H1 (cell line): ENCODE measurements at regions not wholly inside any gene's neighbourhood (a gene's known extent, or its start where the extent isn't known, plus 50 kb on each side); places are given as distances from the start of the nearest gene placed in this dataset.

Experiments used
- CTCF ChIP-seq, 3 experiments: IDR thresholded peaks; 1 replicate in 2 of 3; 2 replicates in 1 of 3; pipeline versions ENCODE4 v1.5.1 to v1.6.1; 2011; ENCODE audit warnings: low read length in 3 of 3, mild to moderate bottlenecking in 3 of 3, inconsistent platforms in 2 of 3, low read depth in 1 of 3, moderate library complexity in 1 of 3; ENCODE audit not compliant: insufficient read depth in 1 of 3; ENCODE audit errors: control extremely low read depth in 1 of 3
- EZH2 ChIP-seq: fragments of 200-600 bp; sonication (generic); IDR thresholded peaks from 2 replicates; pipeline ENCODE4 v1.7.1; 2012; ENCODE audit warnings: low read depth, mild to moderate bottlenecking, moderate library complexity, low read length, inconsistent platforms; ENCODE audit not compliant: severe bottlenecking
- HDAC6 ChIP-seq: IDR thresholded peaks from one replicate; pipeline ENCODE4 v1.7.1; 2012; ENCODE audit warnings: low read depth, mild to moderate bottlenecking, inconsistent platforms, low read length, moderate library complexity
- KDM1A ChIP-seq: fragments of 200-600, 300-600 bp; sonication (generic); IDR thresholded peaks from 2 replicates; pipeline ENCODE4 v1.7.1; 2016; ENCODE audit warnings: mild to moderate bottlenecking, low read length, borderline replicate concordance
- RBBP5 ChIP-seq: IDR thresholded peaks from 2 replicates; pipeline ENCODE4 v1.7.1; 2012; ENCODE audit warnings: low read depth, mild to moderate bottlenecking, inconsistent platforms, low read length, moderate library complexity, borderline replicate concordance
- RNF2 ChIP-seq: fragments of 200-900, 300-1000 bp; sonication (generic); IDR thresholded peaks from 2 replicates; pipeline ENCODE4 v1.7.1; 2016; ENCODE audit warnings: borderline replicate concordance, low read depth, mild to moderate bottlenecking, antibody characterized with exemption, low read length; ENCODE audit not compliant: poor library complexity, severe bottlenecking; ENCODE audit errors: missing control alignments
- SIN3A ChIP-seq, 2 experiments: IDR thresholded peaks in 1 of 2; conservative IDR thresholded peaks in 1 of 2; 2 replicates each; pipeline ENCODE4 v1.6.1; 2011 to 2012; ENCODE audit warnings: low read length in 2 of 2, improper control_type of control experiment in 1 of 2, low read depth in 1 of 2, mild to moderate bottlenecking in 1 of 2
- SIX5 ChIP-seq: IDR thresholded peaks from 2 replicates; pipeline ENCODE4 v1.6.1; 2011; ENCODE audit warnings: mild to moderate bottlenecking, low read depth, low read length
- TF ChIP-seq, protein P1 (sequence below): IDR thresholded peaks from 2 replicates; pipeline ENCODE4 v1.6.1; 2012; ENCODE audit warnings: inconsistent platforms

DNA sequence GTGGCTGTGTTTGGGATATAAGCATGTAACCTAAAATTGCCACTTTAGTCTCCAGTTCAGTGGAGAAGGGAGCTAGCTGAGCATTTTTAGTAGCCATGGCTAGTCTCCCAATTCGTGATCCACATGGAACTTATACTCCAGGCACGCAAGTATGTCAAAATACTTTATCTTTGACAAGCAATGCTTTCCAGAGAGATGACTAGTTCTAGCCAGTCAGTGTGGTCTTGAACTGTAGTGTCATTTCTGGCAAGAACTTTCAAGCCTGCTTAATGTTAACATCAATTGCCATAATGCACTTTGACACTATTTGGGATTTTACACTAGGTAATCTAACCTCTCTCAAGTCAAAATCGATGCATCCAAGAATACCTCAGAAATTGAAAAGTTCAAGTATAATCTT lies 660.0 kb downstream of the PTPRC start:
- TF ChIP-seq CTCF (IDR thresholded peaks at IDR 0.05; ENCODE audit: control extremely low read depth in 1 of 3, insufficient read depth in 1 of 3, low read depth in 1 of 3, low read length in 3 of 3) (no peak), EZH2 (no peak), RNF2 (no peak), SIX5 (no peak), HDAC6 (no peak), KDM1A (no peak), SIN3A (conservative IDR thresholded peaks at IDR 0.05 in 1 of 2, IDR thresholded peaks at IDR 0.05 in 1 of 2; ENCODE audit: low read depth in 1 of 2, low read length in 2 of 2) (no peak), RBBP5 (no peak)
- TF ChIP-seq, protein P1, sequence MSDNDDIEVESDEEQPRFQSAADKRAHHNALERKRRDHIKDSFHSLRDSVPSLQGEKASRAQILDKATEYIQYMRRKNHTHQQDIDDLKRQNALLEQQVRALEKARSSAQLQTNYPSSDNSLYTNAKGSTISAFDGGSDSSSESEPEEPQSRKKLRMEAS: no peak
